Activated T-cell treated with anti-CD3 and anti-CD28 coated beads, Interleukin-2, amount 50 U/mL, for 72 hours (primary cell): ENCODE measurements at regions not wholly inside any gene's neighbourhood (a gene's known extent, or its start where the extent isn't known, plus 50 kb on each side); places are given as distances from the start of the nearest gene placed in this dataset.

ENCODE experiments used
- ATAC-seq, 2 donors: fragments of 150-1000 bp; cut with Tn5 transposase; replicated peaks in 1 of 2; 2 replicates each; pipeline ENCODE4 v1.10.0; 2021; ENCODE audit warnings: moderate library complexity in 2 of 2, mild to moderate bottlenecking in 1 of 2
- DNase-seq, 2 donors: peaks; one replicate each; pipeline ENCODE4 v3.0.0; 2021 to 2022; ENCODE audit warnings: mixed read lengths in 1 of 2
- H3K27ac Mint-ChIP-seq: one replicate; pipeline ENCODE4 v1.8.0; 2022; ENCODE audit warnings: mild to moderate bottlenecking, moderate library complexity, mixed read lengths
- H3K27me3 Mint-ChIP-seq: one replicate; pipeline ENCODE4 v1.8.0; 2022; ENCODE audit warnings: low read depth, mixed read lengths
- H3K36me3 Mint-ChIP-seq, 2 donors: one replicate each; pipeline ENCODE4 v1.8.0; 2022; ENCODE audit warnings: mixed read lengths in 2 of 2, mild to moderate bottlenecking in 1 of 2; ENCODE audit not compliant: insufficient read depth in 2 of 2
- H3K4me1 Mint-ChIP-seq: one replicate; pipeline ENCODE4 v1.8.0; 2022; ENCODE audit warnings: low read depth, mixed read lengths
- H3K4me3 Mint-ChIP-seq, 2 donors: one replicate each; pipeline ENCODE4 v1.8.0; 2022; ENCODE audit warnings: mild to moderate bottlenecking in 2 of 2, mixed read lengths in 2 of 2, moderate library complexity in 2 of 2
- H3K9me3 Mint-ChIP-seq, 2 donors: one replicate each; pipeline ENCODE4 v1.8.0; 2022; ENCODE audit warnings: mixed read lengths in 2 of 2

GRCh38 chr9:93822229-93822628 is 132.9 kb downstream of the BARX1 start:
- H3K27ac Mint-ChIP-seq, result no peak overlapping the region
- peaks cover 11% of the 10 kb centered on the region for H3K4me1 Mint-ChIP-seq
- no peaks in the 10 kb centered on the region for H3K36me3 Mint-ChIP-seq
- DNase-seq (no peak), ATAC-seq (no peak)
- H3K27me3 Mint-ChIP-seq, result peaks cover 68% of the 10 kb centered on the region
- no peak overlapping the region for H3K4me3 Mint-ChIP-seq
- H3K9me3 Mint-ChIP-seq, result no peaks in the 10 kb centered on the region

GRCh38 chr9:93821307-93821703 is 133.8 kb downstream of the BARX1 start:
- no peak overlapping the region for H3K27ac Mint-ChIP-seq
- ATAC-seq, result no peak
- no peak overlapping the region for H3K4me3 Mint-ChIP-seq
- no peak for DNase-seq
- peaks cover 59% of the 10 kb centered on the region for H3K27me3 Mint-ChIP-seq
- H3K36me3 Mint-ChIP-seq, result no peaks in the 10 kb centered on the region
- peaks cover 3% of the 10 kb centered on the region for H3K4me1 Mint-ChIP-seq
- H3K9me3 Mint-ChIP-seq, result no peaks in the 10 kb centered on the region

GRCh38 chr9:93820667-93821306 is 134.4 kb downstream of the BARX1 start:
- H3K27ac Mint-ChIP-seq, result no peak overlapping the region
- ATAC-seq (no peak), DNase-seq (no peak)
- H3K4me3 Mint-ChIP-seq, result no peak overlapping the region
- H3K4me1 Mint-ChIP-seq, result no peaks in the 10 kb centered on the region
- H3K36me3 Mint-ChIP-seq, result no peaks in the 10 kb centered on the region
- H3K9me3 Mint-ChIP-seq, result no peaks in the 10 kb centered on the region
- H3K27me3 Mint-ChIP-seq, result peaks cover 55% of the 10 kb centered on the region

- no peak overlapping the region for H3K27ac Mint-ChIP-seq
- H3K9me3 Mint-ChIP-seq, result no peaks in the 10 kb centered on the region
- H3K4me1 Mint-ChIP-seq, result no peaks in the 10 kb centered on the region
- DNase-seq (no peak), ATAC-seq (no peak)
- H3K27me3 Mint-ChIP-seq, result peaks cover 57% of the 10 kb centered on the region
- no peaks in the 10 kb centered on the region for H3K36me3 Mint-ChIP-seq
- H3K4me3 Mint-ChIP-seq, result no peak overlapping the region
These were observed 135.2 kb downstream of the BARX1 start for GRCh38 chr9:93819905-93820304.

- peaks cover 63% of the 10 kb centered on the region for H3K27me3 Mint-ChIP-seq
- ATAC-seq, result no peak
- DNase-seq, result no peak
These were observed 136.2 kb downstream of the BARX1 start for GRCh38 chr9:93818827-93819472.

GRCh38 chr9:93818237-93818636 is 136.9 kb downstream of the BARX1 start:
- Mint-ChIP-seq H3K27me3 (peaks cover 69% of the 10 kb centered on the region), H3K4me3 (no peak overlapping the region), H3K4me1 (no peaks in the 10 kb centered on the region), H3K36me3 (no peaks in the 10 kb centered on the region), H3K9me3 (no peaks in the 10 kb centered on the region), H3K27ac (no peak overlapping the region)
- ATAC-seq (no peak), DNase-seq (no peak)

More at GRCh38 chr9:93818827-93819472, 136.2 kb downstream of the BARX1 start:
- H3K4me3 Mint-ChIP-seq, result no peak overlapping the region
- no peaks in the 10 kb centered on the region for H3K4me1 Mint-ChIP-seq
- no peak overlapping the region for H3K27ac Mint-ChIP-seq
- no peaks in the 10 kb centered on the region for H3K36me3 Mint-ChIP-seq
- H3K9me3 Mint-ChIP-seq, result no peaks in the 10 kb centered on the region

GRCh38 chr9:93815677-93816076 is 139.5 kb downstream of the BARX1 start:
- H3K4me1 Mint-ChIP-seq, result no peaks in the 10 kb centered on the region
- H3K27ac Mint-ChIP-seq, result no peak overlapping the region
- H3K36me3 Mint-ChIP-seq, result no peaks in the 10 kb centered on the region
- peaks cover 44% of the 10 kb centered on the region for H3K27me3 Mint-ChIP-seq
- ATAC-seq (no peak), DNase-seq (no peak)
- no peak overlapping the region for H3K4me3 Mint-ChIP-seq
- no peaks in the 10 kb centered on the region for H3K9me3 Mint-ChIP-seq

GRCh38 chr9:93815135-93815534 is 140.0 kb downstream of the BARX1 start:
- no peak for DNase-seq
- H3K4me1 Mint-ChIP-seq, result no peaks in the 10 kb centered on the region
- no peaks in the 10 kb centered on the region for H3K9me3 Mint-ChIP-seq

GRCh38 chr9:93814077-93814956 is 140.8 kb downstream of the BARX1 start:
- H3K27ac Mint-ChIP-seq, result no peak overlapping the region
- ATAC-seq (peak in 1 of 2 donors; percentile 42), DNase-seq (peak in 1 of 2 donors; percentile 9)
- H3K36me3 Mint-ChIP-seq, result no peaks in the 10 kb centered on the region
- no peaks in the 10 kb centered on the region for H3K9me3 Mint-ChIP-seq
- no peaks in the 10 kb centered on the region for H3K4me1 Mint-ChIP-seq
- H3K27me3 Mint-ChIP-seq, result peaks cover 34% of the 10 kb centered on the region
- no peak overlapping the region for H3K4me3 Mint-ChIP-seq

More at GRCh38 chr9:93815135-93815534, 140.0 kb downstream of the BARX1 start:
- Mint-ChIP-seq H3K4me3 (no peak overlapping the region), H3K36me3 (no peaks in the 10 kb centered on the region), H3K27me3 (peaks cover 38% of the 10 kb centered on the region), H3K27ac (no peak overlapping the region)
- no peak for ATAC-seq

- Mint-ChIP-seq H3K27ac (no peak overlapping the region), H3K4me3 (no peak overlapping the region), H3K9me3 (no peaks in the 10 kb centered on the region), H3K27me3 (peaks cover 29% of the 10 kb centered on the region), H3K36me3 (no peaks in the 10 kb centered on the region), H3K4me1 (no peaks in the 10 kb centered on the region)
- no peak for ATAC-seq
- no peak for DNase-seq
These were observed 141.7 kb downstream of the BARX1 start for GRCh38 chr9:93813221-93814076.

GRCh38 chr9:93812410-93812668 is 142.8 kb downstream of the BARX1 start:
- ATAC-seq (no peak), DNase-seq (no peak)
- no peak overlapping the region for H3K27ac Mint-ChIP-seq
- peaks cover 27% of the 10 kb centered on the region for H3K27me3 Mint-ChIP-seq
- H3K4me3 Mint-ChIP-seq, result no peak overlapping the region
- H3K36me3 Mint-ChIP-seq, result no peaks in the 10 kb centered on the region
- H3K4me1 Mint-ChIP-seq, result no peaks in the 10 kb centered on the region
- no peaks in the 10 kb centered on the region for H3K9me3 Mint-ChIP-seq

- Mint-ChIP-seq H3K27me3 (peaks cover 21% of the 10 kb centered on the region), H3K36me3 (no peaks in the 10 kb centered on the region), H3K9me3 (peaks cover 0 to 3% of the 10 kb centered on the region in 2 donors), H3K4me3 (no peak overlapping the region), H3K4me1 (no peaks in the 10 kb centered on the region), H3K27ac (no peak overlapping the region)
- ATAC-seq (no peak), DNase-seq (no peak)
These were observed 144.9 kb downstream of the BARX1 start for GRCh38 chr9:93810028-93810971.
